ENCODE measurements at regions not wholly inside any gene's neighbourhood (a gene's known extent, or its start where the extent isn't known, plus 50 kb on each side); places are given as distances from the start of the nearest gene placed in this dataset.

- no peak for DNase-seq (ENCODE audit: extremely low read depth in 1 of 2, low read depth in 1 of 2)
Observed at GRCh38 chr21:35257413-35257812, 208.3 kb upstream of the RUNX1 start.

GRCh38 chr21:35256468-35256988 lies 207.4 kb upstream of the RUNX1 start:
- DNase-seq (ENCODE audit: extremely low read depth in 1 of 2, low read depth in 1 of 2), result no peak

GRCh38 chr21:35254765-35255138 lies 205.7 kb upstream of the RUNX1 start:
- DNase-seq (ENCODE audit: extremely low read depth in 1 of 2, low read depth in 1 of 2), result no peak

DNA sequence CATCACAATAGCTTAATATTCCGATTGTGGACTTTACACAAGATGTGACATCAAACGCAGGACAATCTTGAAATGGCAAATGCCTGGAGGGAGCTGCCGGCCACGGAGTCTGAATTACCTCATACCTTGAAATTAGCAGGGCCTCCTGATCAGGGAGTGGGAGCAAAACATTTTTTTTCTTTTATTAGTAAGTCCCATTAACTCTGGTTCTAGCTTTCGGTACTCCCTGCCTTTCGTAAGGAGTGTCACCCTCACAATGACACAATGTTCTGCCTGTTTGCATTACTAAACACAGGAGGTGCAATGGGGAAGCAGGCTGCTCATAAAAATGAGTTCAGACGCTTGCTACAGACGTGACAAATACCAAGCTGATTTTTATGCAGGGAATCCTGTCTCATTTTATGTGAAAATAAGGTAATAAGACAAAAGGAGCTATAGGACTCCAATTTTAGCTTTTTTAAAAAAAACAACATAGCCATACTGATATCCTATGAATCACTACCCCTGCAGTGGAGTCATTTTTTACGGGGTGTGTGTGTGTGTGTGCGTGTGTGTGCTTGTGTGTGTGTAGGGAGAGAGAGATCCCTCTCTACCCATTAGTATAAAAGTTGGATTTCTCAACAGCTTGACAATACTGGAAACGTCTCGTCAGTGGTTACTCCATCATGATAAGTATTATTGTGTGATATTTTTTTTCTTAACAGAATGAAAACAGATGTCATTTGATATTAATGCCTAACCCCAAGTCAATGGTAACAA lies 205.1 kb upstream of the RUNX1 start:
- no peak for DNase-seq (ENCODE audit: extremely low read depth in 1 of 2, low read depth in 1 of 2)

GRCh38 chr21:35252831-35253230 lies 203.7 kb upstream of the RUNX1 start:
- DNase-seq (ENCODE audit: extremely low read depth in 1 of 2, low read depth in 1 of 2), result no peak

DNA sequence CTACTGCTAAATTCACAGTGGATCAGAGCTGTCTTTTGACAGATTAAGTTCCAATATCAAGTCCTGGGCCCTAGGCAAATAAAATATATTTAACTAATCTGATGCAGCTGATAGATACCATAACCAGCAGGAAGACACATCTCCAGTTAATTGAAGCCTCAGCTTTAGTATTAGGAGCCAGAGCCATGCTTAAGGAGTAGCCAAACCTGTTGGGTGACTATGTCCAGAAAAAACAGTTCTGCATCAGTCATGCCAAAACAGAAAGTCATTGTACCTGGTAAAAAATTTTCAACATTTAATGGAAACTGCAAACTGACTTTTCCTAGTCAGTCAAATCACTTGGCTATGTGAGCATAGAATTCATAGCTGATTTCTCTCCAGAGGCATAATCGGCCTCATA lies 200.5 kb upstream of the RUNX1 start:
- DNase-seq (ENCODE audit: extremely low read depth in 1 of 2, low read depth in 1 of 2), result no peak

DNA sequence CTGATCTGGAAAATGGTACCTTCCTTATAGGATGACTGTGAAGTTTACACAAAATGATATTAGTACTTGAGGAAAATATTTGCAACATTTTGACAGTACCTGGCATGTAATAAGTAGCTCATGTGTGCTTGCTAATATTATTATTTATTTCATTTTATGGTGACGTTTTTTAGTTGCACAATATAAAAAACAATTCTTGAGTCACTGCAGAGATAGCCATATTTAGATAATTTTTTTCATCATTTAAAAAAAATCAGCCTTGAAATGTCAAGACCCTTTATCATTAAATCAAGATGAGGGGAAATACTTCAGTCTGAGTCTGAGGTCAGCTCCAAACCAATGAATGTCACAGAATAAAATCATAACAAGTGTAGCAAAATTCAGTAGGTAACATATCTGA lies 196.8 kb upstream of the RUNX1 start:
- DNase-seq (ENCODE audit: extremely low read depth in 1 of 2, low read depth in 1 of 2), result no peak

DNA sequence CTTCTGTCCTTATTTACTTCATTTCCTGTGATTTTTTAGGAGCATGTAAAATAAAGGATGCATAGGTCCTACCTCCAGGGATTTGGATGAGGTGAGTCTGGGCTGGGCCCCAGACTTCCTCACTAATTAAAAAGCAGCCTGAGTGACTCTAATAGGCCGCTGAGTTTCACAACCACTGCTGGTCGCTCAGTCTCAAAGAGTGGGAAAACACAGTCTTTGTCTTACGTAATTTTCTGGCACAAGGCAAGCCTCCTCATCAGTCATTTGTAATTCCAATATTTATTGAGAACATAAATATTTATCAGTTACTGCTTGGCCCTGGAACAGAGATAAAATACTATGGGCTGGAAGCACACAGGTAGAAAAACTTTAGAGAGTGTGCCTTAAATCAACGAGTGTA lies 195.4 kb upstream of the RUNX1 start:
- DNase-seq (ENCODE audit: extremely low read depth in 1 of 2, low read depth in 1 of 2), result no peak

- DNase-seq (ENCODE audit: extremely low read depth in 1 of 2, low read depth in 1 of 2), result no peak
Observed at GRCh38 chr21:35243171-35243570, 194.1 kb upstream of the RUNX1 start.

- no peak for DNase-seq (ENCODE audit: extremely low read depth in 1 of 2, low read depth in 1 of 2)
Observed at GRCh38 chr21:35239811-35240219, 190.7 kb upstream of the RUNX1 start.

GRCh38 chr21:35238119-35238518 lies 189.0 kb upstream of the RUNX1 start:
- DNase-seq (ENCODE audit: extremely low read depth in 1 of 2, low read depth in 1 of 2), result no peak

- no peak for DNase-seq (ENCODE audit: extremely low read depth in 1 of 2, low read depth in 1 of 2)
Observed at GRCh38 chr21:35237287-35237686, 188.2 kb upstream of the RUNX1 start.

GRCh38 chr21:35236090-35236489 lies 187.0 kb upstream of the RUNX1 start:
- DNase-seq (ENCODE audit: extremely low read depth in 1 of 2, low read depth in 1 of 2), result no peak

DNA sequence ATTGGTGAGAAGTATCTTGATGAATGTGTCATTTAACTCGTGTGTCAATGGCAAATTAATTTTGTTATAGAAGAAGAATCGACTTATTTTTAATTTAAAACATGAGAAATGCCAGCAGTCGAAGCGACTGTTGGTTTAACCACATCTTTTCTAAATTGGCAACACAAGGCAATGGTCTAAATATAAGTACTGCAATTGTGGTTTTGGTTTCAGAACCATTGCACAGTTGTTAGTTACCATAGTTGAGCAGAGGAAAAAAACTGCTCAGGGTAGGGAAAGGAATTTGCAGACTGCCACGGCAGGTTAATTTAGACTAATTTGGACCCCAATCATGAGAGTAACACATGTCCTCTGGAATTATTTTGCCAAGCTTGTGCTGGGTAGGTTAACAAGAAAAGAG lies 185.6 kb upstream of the RUNX1 start:
- DNase-seq (ENCODE audit: extremely low read depth in 1 of 2, low read depth in 1 of 2), result no peak

GRCh38 chr21:35233756-35234155 lies 184.7 kb upstream of the RUNX1 start:
- no peak for DNase-seq (ENCODE audit: extremely low read depth in 1 of 2, low read depth in 1 of 2)

DNA sequence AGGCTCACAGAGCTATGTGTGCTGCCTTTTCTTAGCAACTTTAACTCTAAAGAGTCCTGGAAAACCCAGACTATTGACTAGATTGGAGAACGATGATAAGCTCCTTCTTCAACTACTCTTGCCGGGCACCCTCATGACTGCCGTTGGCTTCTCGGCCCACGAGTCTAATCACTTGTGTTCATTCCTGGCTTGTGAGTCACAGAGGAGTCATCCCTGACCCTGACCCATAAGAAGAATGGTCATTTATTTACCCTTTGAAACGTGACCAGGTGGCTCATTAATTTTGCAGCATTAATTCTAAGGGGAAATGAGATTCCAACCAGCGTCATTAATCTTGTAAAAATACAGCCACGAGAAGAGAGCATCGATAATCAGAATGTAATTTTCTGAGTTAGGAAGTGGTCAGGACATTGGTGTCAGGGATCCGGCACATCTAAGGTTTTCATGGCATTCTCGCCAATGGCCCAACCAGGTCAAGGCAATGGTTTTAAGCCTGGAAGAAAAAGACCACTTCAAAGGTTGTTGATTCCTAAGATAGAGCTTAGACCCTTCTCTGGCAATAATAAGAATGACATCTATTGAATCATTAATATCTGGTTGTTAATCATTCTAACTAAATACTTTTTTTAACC lies 183.6 kb upstream of the RUNX1 start:
- DNase-seq (ENCODE audit: extremely low read depth in 1 of 2, low read depth in 1 of 2), result no peak

GRCh38 chr21:35231090-35231489 lies 182.0 kb upstream of the RUNX1 start:
- DNase-seq (ENCODE audit: extremely low read depth in 1 of 2, low read depth in 1 of 2), result no peak

DNA sequence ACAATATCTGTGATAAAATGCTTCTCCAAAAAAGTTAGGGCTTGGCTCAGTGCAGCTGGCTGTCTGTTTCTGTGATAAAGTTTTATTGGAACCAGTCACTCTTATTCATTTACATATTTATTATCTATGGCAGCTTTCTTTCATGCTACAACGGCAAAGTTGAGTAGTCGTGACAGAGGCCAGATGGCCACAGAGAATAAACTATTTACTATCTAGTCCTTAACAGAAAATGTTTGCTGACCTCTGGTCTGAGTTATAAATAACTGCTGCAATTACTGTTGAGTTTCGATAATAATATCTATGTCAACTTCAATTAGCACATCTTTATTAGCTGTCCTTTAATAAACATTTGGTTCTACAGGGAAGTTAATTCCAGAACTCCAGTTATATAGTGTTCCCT lies 180.2 kb upstream of the RUNX1 start:
- DNase-seq (ENCODE audit: extremely low read depth in 1 of 2, low read depth in 1 of 2), result no peak

DNA sequence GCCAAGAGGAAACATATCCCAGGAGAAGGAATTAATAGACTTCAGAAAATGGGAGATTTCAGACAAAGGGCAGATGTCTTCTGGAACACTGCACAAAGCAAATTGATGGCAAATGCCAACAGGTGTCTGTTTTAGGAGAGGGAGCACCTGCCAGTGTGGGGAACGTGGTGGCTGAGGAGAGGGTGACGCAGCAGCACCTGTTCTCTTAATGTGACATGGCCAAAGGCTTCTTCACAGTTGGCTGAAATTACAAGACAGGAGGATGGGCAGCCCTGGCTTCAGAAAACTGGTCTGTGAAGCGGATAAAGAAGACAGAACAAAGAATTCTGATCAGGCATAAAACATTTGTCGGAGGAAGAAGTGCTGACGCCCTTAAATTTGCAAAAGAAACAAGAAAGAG lies 178.7 kb upstream of the RUNX1 start:
- DNase-seq (ENCODE audit: extremely low read depth in 1 of 2, low read depth in 1 of 2), result no peak

DNA sequence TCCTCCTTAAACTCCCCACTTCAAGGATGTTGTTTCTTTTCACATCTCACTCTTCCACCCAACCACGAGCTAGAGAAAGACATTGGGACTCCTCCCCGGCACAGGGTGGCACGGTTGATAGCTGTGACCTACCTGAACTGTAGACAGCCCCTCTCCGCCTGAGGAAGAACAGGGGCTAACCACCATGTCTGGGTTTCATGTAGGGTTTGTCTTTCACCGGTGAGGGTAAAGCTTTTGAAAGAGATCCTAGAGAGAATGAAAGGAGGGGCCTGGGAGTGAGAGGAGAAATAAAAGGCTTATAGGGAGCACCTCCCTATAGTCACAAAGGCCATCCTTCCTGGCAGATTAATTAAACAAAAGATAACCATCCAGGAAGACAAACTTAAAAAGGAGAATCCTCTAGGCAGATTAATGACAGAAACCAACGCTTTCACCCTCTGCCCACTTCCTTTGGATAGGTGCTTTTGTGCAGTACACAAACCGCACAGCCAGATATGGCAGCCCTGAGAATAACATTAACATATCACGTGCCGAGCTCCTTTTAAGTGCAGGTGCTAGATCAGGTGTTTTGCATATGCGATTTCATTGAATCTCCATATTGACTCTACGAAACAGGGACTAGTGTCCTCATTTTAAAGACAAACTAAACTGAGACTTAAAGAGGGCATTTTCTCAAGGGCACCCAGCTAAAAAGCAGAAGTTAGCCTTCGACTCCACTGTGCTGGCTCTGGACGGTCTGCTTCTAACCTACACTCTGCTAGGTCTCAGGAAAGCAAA lies 178.1 kb upstream of the RUNX1 start:
- DNase-seq (ENCODE audit: extremely low read depth in 1 of 2, low read depth in 1 of 2), result no peak

DNA sequence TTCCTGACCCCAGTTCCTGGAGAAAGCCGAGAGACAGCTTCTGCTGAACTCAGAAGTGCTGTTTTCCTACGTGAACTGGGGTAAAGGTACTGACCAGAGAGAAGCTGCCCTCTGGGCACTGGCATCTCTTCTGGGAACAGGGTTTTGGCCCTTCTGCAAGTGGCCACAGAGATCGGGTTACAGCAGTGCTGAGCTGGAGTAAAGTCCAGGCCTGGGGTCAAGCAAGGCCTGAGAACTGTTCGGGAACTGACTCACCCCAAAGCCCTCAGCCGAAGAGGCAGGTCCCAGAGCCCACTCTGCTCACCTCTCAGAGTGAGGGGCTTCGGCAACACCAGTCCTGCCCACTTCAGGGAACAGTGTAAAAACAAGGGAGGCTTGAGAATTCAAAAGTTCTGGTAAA lies 177.2 kb upstream of the RUNX1 start:
- DNase-seq (ENCODE audit: extremely low read depth in 1 of 2, low read depth in 1 of 2), result no peak

DNA sequence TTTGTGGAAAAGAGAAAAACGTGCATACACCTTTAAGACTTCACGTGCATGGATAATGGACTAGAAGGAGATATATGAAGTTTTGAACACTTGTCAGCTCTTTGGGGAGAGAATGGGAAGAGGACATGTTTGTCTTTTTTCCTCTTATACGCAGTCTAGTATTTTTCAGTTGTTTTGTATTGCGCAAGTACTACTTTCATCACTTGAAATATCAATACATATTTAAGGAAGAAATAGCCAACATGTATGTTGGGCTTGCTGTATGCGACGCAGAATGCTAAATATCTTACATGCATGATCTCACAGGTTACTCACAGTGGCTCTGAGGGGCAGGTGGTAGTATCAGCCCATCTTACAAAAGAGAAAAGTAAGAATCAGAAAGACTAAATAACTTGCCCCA lies 176.5 kb upstream of the RUNX1 start:
- DNase-seq (ENCODE audit: extremely low read depth in 1 of 2, low read depth in 1 of 2), result no peak

All from stimulated activated CD8-positive, alpha-beta memory T cell treated with anti-CD3 and anti-CD28 coated beads, Interleukin-7, amount 100 ng/mL, for 48 hours (primary cell).